Right atrium auricular region (tissue), 2 donors: ENCODE measurements at regions not wholly inside any gene's neighbourhood (a gene's known extent, or its start where the extent isn't known, plus 50 kb on each side); places are given as distances from the start of the nearest gene placed in this dataset.

Experiments used
- DNase-seq: peaks from one replicate; pipeline ENCODE4 v3.0.0-alpha.2; 2019; ENCODE audit warnings: low spot score
- H3K27ac ChIP-seq, 2 donors: fragments of 200-600 bp; sonication (generic); 1 replicate in 1 of 2; 2 replicates in 1 of 2; pipeline ENCODE4 v1.5.1; 2016 to 2019
- H3K27me3 ChIP-seq, 2 donors: fragments of 200-600 bp; sonication (generic); one replicate each; pipeline versions ENCODE4 v1.5.1 to v1.6.0; 2017 to 2019
- H3K36me3 ChIP-seq: fragments of 200-600 bp; sonication (generic); one replicate; pipeline ENCODE4 v1.5.1; 2016
- H3K4me1 ChIP-seq, 2 donors: fragments of 200-600 bp; sonication (generic); one replicate each; pipeline versions ENCODE4 v1.5.1 to v1.6.0; 2017 to 2019
- H3K4me3 ChIP-seq, 2 donors: fragments of 200-600 bp; sonication (generic); 1 replicate in 1 of 2; 2 replicates in 1 of 2; pipeline ENCODE4 v1.5.1; 2017 to 2019; ENCODE audit warnings: mild to moderate bottlenecking in 1 of 2, moderate library complexity in 1 of 2
- H3K9me3 ChIP-seq, 2 donors: fragments of 200-600 bp; sonication (generic); one replicate each; pipeline ENCODE4 v1.5.1; 2019
- TF ChIP-seq, protein P1 (sequence below), 2 donors: fragments of 200-600 bp; sonication (generic); IDR thresholded peaks; one replicate each; pipeline ENCODE4 v1.5.1; 2019; ENCODE audit warnings: antibody characterized with exemption in 2 of 2

DNA sequence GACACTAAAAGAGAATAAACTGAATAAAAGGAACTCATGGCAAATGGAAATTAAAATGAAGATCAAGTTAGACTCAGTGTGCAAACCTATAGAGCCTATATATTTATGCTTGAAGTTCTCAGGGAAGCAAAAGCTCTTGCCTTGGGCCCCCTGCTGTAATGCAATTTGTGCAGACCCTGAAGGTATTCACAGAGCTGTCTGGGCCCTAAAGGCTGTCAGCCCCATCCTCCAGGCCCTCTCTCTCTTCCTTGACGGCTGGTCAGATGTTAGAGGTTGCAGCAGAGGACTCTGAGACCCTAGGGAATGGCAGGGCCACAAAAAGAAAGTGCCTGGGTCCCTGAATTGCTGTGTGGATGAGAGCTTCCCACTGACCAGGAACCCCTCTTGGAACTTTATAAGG, 283.9 kb upstream of the TUT7 start:
- Histone ChIP-seq H3K27ac (no peak overlapping the region), H3K4me1 (no peaks in the 10 kb centered on the region), H3K4me3 (no peak overlapping the region), H3K9me3 (no peaks in the 10 kb centered on the region), H3K36me3 (no peaks in the 10 kb centered on the region), H3K27me3 (no peaks in the 10 kb centered on the region)
- TF ChIP-seq, protein P1, sequence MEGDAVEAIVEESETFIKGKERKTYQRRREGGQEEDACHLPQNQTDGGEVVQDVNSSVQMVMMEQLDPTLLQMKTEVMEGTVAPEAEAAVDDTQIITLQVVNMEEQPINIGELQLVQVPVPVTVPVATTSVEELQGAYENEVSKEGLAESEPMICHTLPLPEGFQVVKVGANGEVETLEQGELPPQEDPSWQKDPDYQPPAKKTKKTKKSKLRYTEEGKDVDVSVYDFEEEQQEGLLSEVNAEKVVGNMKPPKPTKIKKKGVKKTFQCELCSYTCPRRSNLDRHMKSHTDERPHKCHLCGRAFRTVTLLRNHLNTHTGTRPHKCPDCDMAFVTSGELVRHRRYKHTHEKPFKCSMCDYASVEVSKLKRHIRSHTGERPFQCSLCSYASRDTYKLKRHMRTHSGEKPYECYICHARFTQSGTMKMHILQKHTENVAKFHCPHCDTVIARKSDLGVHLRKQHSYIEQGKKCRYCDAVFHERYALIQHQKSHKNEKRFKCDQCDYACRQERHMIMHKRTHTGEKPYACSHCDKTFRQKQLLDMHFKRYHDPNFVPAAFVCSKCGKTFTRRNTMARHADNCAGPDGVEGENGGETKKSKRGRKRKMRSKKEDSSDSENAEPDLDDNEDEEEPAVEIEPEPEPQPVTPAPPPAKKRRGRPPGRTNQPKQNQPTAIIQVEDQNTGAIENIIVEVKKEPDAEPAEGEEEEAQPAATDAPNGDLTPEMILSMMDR (IDR thresholded peaks at IDR 0.05) = no peak
- no peak for DNase-seq

DNA sequence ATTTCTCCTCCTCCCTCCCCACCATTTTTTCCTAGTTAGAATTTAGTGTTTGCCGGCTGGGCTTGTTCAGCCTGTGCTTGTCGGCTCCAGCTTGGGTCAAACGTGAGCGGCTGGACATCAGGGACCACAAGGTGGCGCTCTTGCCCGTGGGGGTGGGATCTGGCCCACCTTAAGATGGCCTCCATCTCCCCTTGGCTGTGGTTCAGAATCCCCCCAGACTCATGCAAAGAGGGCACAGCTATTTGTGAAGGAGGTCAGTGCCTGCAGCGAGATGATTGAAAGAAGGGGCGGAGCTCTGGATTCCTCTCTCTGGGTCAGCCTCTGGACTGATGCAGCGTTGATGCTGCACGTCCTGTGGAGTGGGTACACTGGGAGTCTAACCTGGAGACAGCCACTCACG, 283.3 kb upstream of the TUT7 start:
- Histone ChIP-seq H3K4me3 (no peak overlapping the region), H3K9me3 (no peaks in the 10 kb centered on the region), H3K4me1 (no peaks in the 10 kb centered on the region), H3K27me3 (no peaks in the 10 kb centered on the region), H3K36me3 (no peaks in the 10 kb centered on the region), H3K27ac (no peak overlapping the region)
- TF ChIP-seq, protein P1 (IDR thresholded peaks at IDR 0.05) = peak; percentile 32 to 68
- no peak for DNase-seq

DNA sequence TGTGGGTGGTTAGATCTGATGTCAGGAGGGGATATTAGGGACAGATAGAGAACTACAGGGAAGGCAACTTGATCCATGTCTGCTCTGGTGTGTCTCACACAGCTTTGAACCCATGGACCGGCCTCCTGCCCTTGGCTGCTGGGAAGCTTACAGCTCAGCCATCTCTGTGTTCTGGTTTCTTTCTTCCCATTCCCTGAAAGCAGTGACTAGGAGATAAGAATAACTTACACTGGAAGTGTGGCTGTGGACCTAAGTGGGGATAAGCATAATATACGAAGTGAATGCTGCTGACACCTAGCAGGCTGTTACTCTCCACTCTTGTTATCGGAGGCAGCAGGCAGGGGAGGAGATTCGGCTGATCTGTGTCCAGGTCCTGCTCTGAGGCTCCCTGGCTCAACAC, 282.3 kb upstream of the TUT7 start:
- no peak for DNase-seq
- H3K27me3 ChIP-seq = no peaks in the 10 kb centered on the region
- no peaks in the 10 kb centered on the region for H3K9me3 ChIP-seq
- H3K4me1 ChIP-seq = no peaks in the 10 kb centered on the region
- no peak overlapping the region for H3K4me3 ChIP-seq
- no peak overlapping the region for H3K27ac ChIP-seq
- TF ChIP-seq, protein P1 (IDR thresholded peaks at IDR 0.05) = no peak
- no peaks in the 10 kb centered on the region for H3K36me3 ChIP-seq

DNA sequence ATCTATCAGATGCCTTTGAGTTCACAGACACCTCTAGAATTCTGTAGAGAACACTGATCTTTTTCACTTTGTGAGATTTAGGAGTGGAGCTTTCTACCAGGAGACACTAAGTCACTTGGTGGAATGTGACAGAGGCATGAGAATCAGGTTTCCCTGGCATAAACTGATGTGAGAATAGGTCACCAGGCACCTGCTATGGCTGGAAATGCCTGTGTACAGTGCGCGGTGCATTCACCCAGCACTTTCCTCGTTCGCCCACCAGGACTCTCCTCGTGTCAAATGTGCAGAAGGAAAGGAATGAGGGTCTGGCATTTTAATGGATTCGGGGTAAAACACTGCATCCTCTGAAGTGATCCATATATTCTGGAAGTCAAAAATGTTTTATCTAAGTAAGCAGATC, 281.8 kb upstream of the TUT7 start:
- Histone ChIP-seq H3K9me3 (no peaks in the 10 kb centered on the region), H3K4me3 (no peak overlapping the region), H3K27me3 (no peaks in the 10 kb centered on the region), H3K4me1 (no peaks in the 10 kb centered on the region), H3K27ac (no peak overlapping the region), H3K36me3 (no peaks in the 10 kb centered on the region)
- TF ChIP-seq, protein P1 (IDR thresholded peaks at IDR 0.05) = no peak
- no peak for DNase-seq

DNA sequence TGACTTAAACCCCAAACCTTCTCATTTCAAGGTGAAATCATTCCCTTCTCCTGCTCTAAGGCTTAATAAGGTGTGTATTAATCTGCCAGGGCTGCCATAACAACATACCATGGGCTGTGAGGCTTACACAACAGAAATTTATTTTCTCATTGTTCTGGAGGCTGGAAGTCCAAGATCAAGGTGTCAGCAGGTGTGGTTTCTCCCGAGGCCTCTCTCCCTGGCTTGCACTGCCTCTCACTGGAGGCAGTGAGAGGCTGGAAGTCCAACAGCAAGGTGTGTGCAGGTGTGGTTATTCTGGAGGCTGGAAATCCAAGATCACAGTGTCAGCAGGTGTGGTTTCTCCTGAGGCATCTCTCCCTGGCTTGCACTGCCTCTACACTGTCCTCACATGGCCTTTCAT, 280.3 kb upstream of the TUT7 start:
- TF ChIP-seq, protein P1 (IDR thresholded peaks at IDR 0.05) = no peak
- Histone ChIP-seq H3K27me3 (no peaks in the 10 kb centered on the region), H3K4me1 (no peaks in the 10 kb centered on the region), H3K9me3 (no peaks in the 10 kb centered on the region), H3K27ac (no peak overlapping the region), H3K36me3 (no peaks in the 10 kb centered on the region), H3K4me3 (no peak overlapping the region)
- no peak for DNase-seq

DNA sequence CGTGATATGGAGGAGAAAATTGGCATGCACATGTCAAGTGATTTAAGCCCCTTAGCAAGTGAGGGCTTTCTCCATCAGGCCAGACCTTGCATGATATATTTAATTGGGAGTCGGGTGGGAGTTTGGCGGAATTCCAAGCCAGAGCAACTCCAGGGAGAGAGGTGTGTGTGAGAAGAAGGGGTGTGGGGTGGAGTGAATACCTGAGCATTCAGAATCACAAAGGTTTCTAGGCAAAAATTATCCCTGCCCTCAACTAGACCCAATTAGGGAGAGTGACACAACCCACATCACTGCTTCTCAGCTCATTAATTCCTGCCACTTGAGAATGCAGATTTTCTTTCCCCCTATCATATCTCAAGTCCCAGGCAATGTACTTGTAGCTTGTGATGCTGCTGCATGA, 279.7 kb upstream of the TUT7 start:
- DNase-seq = no peak
- Histone ChIP-seq H3K27me3 (no peaks in the 10 kb centered on the region), H3K36me3 (no peaks in the 10 kb centered on the region), H3K27ac (no peak overlapping the region), H3K9me3 (no peaks in the 10 kb centered on the region), H3K4me3 (no peak overlapping the region), H3K4me1 (no peaks in the 10 kb centered on the region)
- TF ChIP-seq, protein P1 (IDR thresholded peaks at IDR 0.05) = no peak
